SJCRH30 (cell line): ENCODE measurements at regions not wholly inside any gene's neighbourhood (a gene's known extent, or its start where the extent isn't known, plus 50 kb on each side); places are given as distances from the start of the nearest gene placed in this dataset.

Experiments
- DNase-seq, 2 experiments: peaks; one replicate each; pipeline ENCODE4 v3.0.0-alpha.2; 2015 to 2020
- H3K27ac ChIP-seq: fragments of 250-450 bp; sonication (Bioruptor Pico); 2 replicates; pipeline ENCODE4 v1.5.1; 2020; ENCODE audit warnings: mild to moderate bottlenecking, moderate library complexity
- H3K27me3 ChIP-seq: fragments of 250-450 bp; sonication (Bioruptor Pico); 2 replicates; pipeline ENCODE4 v1.5.1; 2020; ENCODE audit warnings: mild to moderate bottlenecking, moderate library complexity
- H3K36me3 ChIP-seq: fragments of 250-450 bp; sonication (Bioruptor Pico); 2 replicates; pipeline ENCODE4 v1.5.1; 2020; ENCODE audit warnings: mild to moderate bottlenecking, moderate library complexity
- H3K4me1 ChIP-seq: fragments of 250-450 bp; sonication (Bioruptor Pico); 2 replicates; pipeline ENCODE4 v1.5.1; 2020; ENCODE audit warnings: mild to moderate bottlenecking, moderate library complexity
- H3K4me3 ChIP-seq: fragments of 250-450 bp; sonication (Bioruptor Pico); 2 replicates; pipeline ENCODE4 v1.5.1; 2020; ENCODE audit warnings: mild to moderate bottlenecking, moderate library complexity
- H3K9me3 ChIP-seq: fragments of 250-450 bp; sonication (Bioruptor Pico); replicated peaks from 2 replicates; pipeline ENCODE4 v1.5.1; 2020; ENCODE audit warnings: mild to moderate bottlenecking, moderate library complexity

DNA sequence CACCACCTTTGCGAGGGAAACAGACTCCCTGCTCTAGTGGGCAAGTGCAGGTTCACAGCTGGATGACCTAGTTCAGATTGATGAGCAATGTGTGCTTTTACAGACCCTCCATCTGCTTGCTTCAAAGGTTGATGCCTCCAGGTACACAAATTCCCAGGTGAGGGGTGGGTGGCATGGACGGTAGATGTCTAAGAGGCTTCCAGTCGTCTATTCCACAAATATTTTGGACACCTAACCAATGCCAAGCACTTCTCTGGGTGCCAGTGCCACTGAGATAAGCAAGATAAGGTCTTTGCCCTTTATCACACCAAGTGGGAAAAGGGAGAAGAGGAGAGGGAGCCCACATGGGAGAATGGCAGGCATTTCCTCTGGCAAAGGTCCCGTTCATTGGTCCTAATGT, 316.6 kb upstream of the CDH5 start:
- Histone ChIP-seq H3K4me1 (peaks cover 18% of the 10 kb centered on the region), H3K27ac (no peak overlapping the region), H3K27me3 (no peaks in the 10 kb centered on the region), H3K4me3 (no peak overlapping the region), H3K36me3 (no peaks in the 10 kb centered on the region), H3K9me3 (no peaks in the 10 kb centered on the region)
- DNase-seq: no peak

- no peak for DNase-seq
- H3K4me3 ChIP-seq: no peak overlapping the region
- H3K36me3 ChIP-seq: no peaks in the 10 kb centered on the region
- no peaks in the 10 kb centered on the region for H3K9me3 ChIP-seq
- no peak overlapping the region for H3K27ac ChIP-seq
- peaks cover 17% of the 10 kb centered on the region for H3K4me1 ChIP-seq
- no peaks in the 10 kb centered on the region for H3K27me3 ChIP-seq
These were observed 320.9 kb upstream of the CDH5 start for GRCh38 chr16:66045626-66046025.

DNA sequence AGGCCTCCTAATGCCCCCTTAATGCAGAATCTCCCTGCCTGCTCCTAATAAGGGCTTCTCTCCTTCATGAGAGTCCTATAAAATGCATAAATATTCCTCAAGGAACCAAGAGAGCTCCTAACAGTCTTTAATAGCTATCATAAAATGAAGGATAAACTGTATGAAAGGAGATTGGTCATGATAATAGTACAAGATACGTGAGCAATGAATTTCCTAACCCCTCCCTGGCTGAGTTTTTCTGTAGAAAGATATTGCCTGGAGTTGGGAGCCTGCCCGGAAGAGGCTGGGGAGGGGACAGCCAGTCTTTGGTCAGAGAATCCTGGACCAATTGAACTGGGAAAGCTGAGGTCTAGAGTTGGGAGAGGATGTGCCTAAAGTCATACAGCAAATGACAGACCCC, 321.9 kb upstream of the CDH5 start:
- H3K9me3 ChIP-seq: no peaks in the 10 kb centered on the region
- H3K4me3 ChIP-seq: no peak overlapping the region
- DNase-seq: no peak
- H3K36me3 ChIP-seq: no peaks in the 10 kb centered on the region
- no peaks in the 10 kb centered on the region for H3K27me3 ChIP-seq
- no peak overlapping the region for H3K27ac ChIP-seq
- peaks cover 15% of the 10 kb centered on the region for H3K4me1 ChIP-seq

DNA sequence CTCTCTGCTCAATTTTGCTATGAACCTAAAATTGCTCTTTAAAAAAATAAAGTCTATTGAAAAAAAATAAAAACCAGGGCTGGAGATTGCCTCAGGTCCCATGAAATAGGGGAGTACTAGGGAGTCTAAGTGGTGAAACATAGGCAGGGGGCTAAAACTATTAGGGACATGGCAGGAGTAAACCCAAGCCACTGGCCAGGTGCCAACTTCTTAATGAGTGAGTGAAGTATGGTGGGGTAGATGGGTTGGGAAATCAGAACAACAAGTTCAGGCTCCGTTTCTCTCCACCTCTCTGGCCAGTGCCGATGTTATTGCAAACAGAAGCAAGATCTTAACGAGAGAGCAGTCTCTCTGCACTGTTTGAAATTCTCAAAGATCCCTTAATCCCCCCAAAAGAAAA, 322.4 kb upstream of the CDH5 start:
- DNase-seq: peak; percentile 36 to 75
- Histone ChIP-seq H3K36me3 (no peaks in the 10 kb centered on the region), H3K4me1 (peaks cover 15% of the 10 kb centered on the region), H3K27me3 (no peaks in the 10 kb centered on the region), H3K9me3 (no peaks in the 10 kb centered on the region), H3K27ac (no peak overlapping the region), H3K4me3 (no peak overlapping the region)

DNA sequence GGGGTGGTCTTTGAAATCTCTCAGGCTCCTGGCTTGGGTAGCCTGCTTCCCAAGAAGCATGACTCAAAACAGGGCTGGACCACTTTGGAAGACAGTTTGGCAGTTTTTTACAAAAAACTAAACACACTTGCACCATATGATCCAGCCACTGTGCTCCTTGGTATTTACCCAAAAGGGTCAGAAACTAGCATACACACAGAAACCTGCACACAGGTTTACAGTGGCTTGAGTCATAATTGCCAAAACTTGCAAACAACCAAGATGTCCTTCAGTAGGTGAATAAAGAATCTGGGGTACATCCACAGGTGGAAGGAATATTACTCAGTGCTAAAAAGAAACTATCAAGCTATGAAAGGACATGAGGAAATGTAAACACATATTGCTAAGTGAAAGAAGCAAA, 323.2 kb upstream of the CDH5 start:
- no peaks in the 10 kb centered on the region for H3K36me3 ChIP-seq
- no peaks in the 10 kb centered on the region for H3K27me3 ChIP-seq
- H3K27ac ChIP-seq: no peak overlapping the region
- no peak overlapping the region for H3K4me3 ChIP-seq
- H3K9me3 ChIP-seq: no peaks in the 10 kb centered on the region
- H3K4me1 ChIP-seq: peaks cover 15% of the 10 kb centered on the region
- no peak for DNase-seq

DNA sequence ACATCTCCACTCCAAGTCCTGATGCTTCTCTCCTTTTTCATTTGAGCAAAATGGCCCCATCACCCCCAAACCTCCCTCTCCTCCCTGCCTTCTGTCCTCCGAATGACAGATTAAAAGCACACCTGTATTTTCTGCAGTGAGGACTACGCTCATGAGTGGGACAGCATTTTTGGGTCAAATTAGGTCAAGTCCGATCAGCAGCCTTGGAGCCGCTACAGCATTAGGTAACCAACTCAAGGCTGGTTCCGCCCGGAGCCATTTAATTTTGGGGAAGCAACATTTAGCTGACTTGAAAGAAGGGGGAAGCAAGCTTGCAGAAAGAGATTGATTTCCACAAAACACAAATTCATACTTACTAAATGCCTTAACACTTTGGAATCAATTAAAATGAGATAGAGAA, 324.1 kb upstream of the CDH5 start:
- Histone ChIP-seq H3K27me3 (no peaks in the 10 kb centered on the region), H3K9me3 (0 out of 2 replicates have a peak, but pooled peaks cover 4% of the 10 kb centered on the region), H3K4me3 (no peak overlapping the region), H3K36me3 (no peaks in the 10 kb centered on the region), H3K4me1 (peaks cover 15% of the 10 kb centered on the region), H3K27ac (no peak overlapping the region)
- no peak for DNase-seq

- no peak for DNase-seq
- H3K4me3 ChIP-seq: no peak overlapping the region
These were observed 324.6 kb upstream of the CDH5 start for GRCh38 chr16:66041907-66042306.

DNA sequence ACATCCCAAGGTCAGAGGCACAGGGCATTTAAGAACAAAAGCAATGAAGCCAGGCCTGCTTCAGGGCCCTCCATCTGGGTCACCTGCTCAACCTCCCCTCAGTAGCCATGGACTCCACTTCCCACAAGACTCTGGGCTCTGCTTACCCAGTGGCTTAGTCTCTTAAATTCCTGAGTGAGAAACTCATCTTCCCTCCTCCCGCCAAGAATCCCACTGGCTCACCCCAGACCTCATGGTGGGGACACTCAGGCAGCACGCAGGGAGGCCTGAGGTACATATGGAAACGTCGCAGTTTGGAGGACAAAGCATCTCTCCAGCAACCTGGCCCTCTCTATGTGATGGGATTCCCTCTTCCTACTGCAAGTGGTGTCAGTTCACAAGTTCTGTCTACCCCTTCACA, 326.7 kb upstream of the CDH5 start:
- H3K4me1 ChIP-seq: peaks cover 24% of the 10 kb centered on the region
- H3K27ac ChIP-seq: no peak overlapping the region
- H3K27me3 ChIP-seq: no peaks in the 10 kb centered on the region
- H3K36me3 ChIP-seq: no peaks in the 10 kb centered on the region
- DNase-seq: no peak
- H3K9me3 ChIP-seq: 0 out of 2 replicates have a peak, but pooled peaks cover 4% of the 10 kb centered on the region
- H3K4me3 ChIP-seq: no peak overlapping the region

More at GRCh38 chr16:66041907-66042306, 324.6 kb upstream of the CDH5 start:
- no peaks in the 10 kb centered on the region for H3K36me3 ChIP-seq
- 0 out of 2 replicates have a peak, but pooled peaks cover 4% of the 10 kb centered on the region for H3K9me3 ChIP-seq
- no peaks in the 10 kb centered on the region for H3K27me3 ChIP-seq
- H3K4me1 ChIP-seq: peaks cover 15% of the 10 kb centered on the region
- no peak overlapping the region for H3K27ac ChIP-seq

GRCh38 chr16:66036793-66037715, 329.4 kb upstream of the CDH5 start:
- Histone ChIP-seq H3K9me3 (0 out of 2 replicates have a peak, but pooled peaks cover 4% of the 10 kb centered on the region), H3K27ac (no peak overlapping the region), H3K27me3 (no peaks in the 10 kb centered on the region), H3K4me3 (no peak overlapping the region), H3K36me3 (no peaks in the 10 kb centered on the region), H3K4me1 (peaks cover 10% of the 10 kb centered on the region)
- no peak for DNase-seq

GRCh38 chr16:66036184-66036583, 330.3 kb upstream of the CDH5 start:
- Histone ChIP-seq H3K9me3 (0 out of 2 replicates have a peak, but pooled peaks cover 4% of the 10 kb centered on the region), H3K4me1 (peaks cover 10% of the 10 kb centered on the region), H3K27me3 (no peaks in the 10 kb centered on the region), H3K36me3 (no peaks in the 10 kb centered on the region), H3K4me3 (no peak overlapping the region), H3K27ac (no peak overlapping the region)
- DNase-seq: peak in 1 of 2 experiments; percentile 50

GRCh38 chr16:66035096-66035495, 331.4 kb upstream of the CDH5 start:
- no peak for DNase-seq
- Histone ChIP-seq H3K9me3 (0 out of 2 replicates have a peak, but pooled peaks cover 4% of the 10 kb centered on the region), H3K4me1 (peaks cover 12% of the 10 kb centered on the region), H3K36me3 (no peaks in the 10 kb centered on the region), H3K4me3 (no peak overlapping the region), H3K27ac (no peak overlapping the region), H3K27me3 (no peaks in the 10 kb centered on the region)

GRCh38 chr16:66032841-66033240, 333.6 kb upstream of the CDH5 start:
- no peak for DNase-seq
- H3K27ac ChIP-seq: no peak overlapping the region
- H3K27me3 ChIP-seq: no peaks in the 10 kb centered on the region

GRCh38 chr16:66030036-66030435, 336.5 kb upstream of the CDH5 start:
- Histone ChIP-seq H3K4me3 (no peak overlapping the region), H3K27me3 (no peaks in the 10 kb centered on the region), H3K27ac (no peak overlapping the region), H3K36me3 (no peaks in the 10 kb centered on the region), H3K4me1 (peaks cover 12% of the 10 kb centered on the region), H3K9me3 (peaks cover 3% of the 10 kb centered on the region; the same call in 1 of the 2 replicates)
- DNase-seq: peak; percentile 64 to 74

More at GRCh38 chr16:66032841-66033240, 333.6 kb upstream of the CDH5 start:
- peaks cover 17% of the 10 kb centered on the region for H3K4me1 ChIP-seq
- H3K36me3 ChIP-seq: no peaks in the 10 kb centered on the region
- H3K4me3 ChIP-seq: no peak overlapping the region
- 0 out of 2 replicates have a peak, but pooled peaks cover 2% of the 10 kb centered on the region for H3K9me3 ChIP-seq

DNA sequence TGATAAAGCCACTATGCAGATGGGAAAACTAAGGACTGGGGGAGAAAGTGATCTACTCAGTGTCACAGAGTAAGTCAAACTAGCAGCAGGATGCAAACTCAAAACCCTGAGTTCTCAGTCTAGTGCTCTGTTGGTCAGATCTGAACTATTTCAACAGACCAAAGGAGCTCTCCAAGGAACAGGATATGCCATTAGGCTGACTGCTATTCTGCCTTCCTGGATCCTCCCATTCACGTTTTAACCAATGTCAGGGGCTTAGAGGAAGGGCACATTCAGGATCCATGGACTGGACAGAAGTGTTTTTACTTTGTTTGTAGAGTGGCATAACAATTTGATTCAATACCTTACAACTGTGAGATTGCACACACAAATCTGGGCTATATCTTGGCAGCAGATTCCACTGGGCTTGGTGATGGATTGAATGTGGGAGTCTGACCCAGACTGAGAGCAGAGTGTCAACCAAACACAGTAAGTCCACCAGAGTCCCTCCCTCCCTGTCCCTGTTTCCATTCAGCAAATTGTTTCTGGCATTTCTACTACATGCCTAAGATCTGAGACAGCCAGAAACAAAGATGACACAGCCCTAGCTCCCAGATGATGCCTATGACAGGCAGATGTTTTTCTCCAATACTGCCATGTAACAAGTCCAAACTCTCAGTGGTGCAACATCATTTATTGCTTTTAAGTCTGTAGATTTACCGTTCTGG, 337.8 kb upstream of the CDH5 start:
- no peak for DNase-seq
- no peak overlapping the region for H3K27ac ChIP-seq
- H3K9me3 ChIP-seq: peaks cover 16% of the 10 kb centered on the region
- peaks cover 12% of the 10 kb centered on the region for H3K4me1 ChIP-seq
- no peaks in the 10 kb centered on the region for H3K36me3 ChIP-seq
- no peaks in the 10 kb centered on the region for H3K27me3 ChIP-seq
- H3K4me3 ChIP-seq: no peak overlapping the region

GRCh38 chr16:66026787-66027330, 339.6 kb upstream of the CDH5 start:
- Histone ChIP-seq H3K4me1 (peaks cover 12% of the 10 kb centered on the region), H3K9me3 (peaks cover 20% of the 10 kb centered on the region), H3K36me3 (no peaks in the 10 kb centered on the region), H3K4me3 (no peak overlapping the region), H3K27ac (no peak overlapping the region), H3K27me3 (no peaks in the 10 kb centered on the region)
- DNase-seq: no peak
